Calu3 (cell line): ENCODE measurements at regions not wholly inside any gene's neighbourhood (a gene's known extent, or its start where the extent isn't known, plus 50 kb on each side); places are given as distances from the start of the nearest gene placed in this dataset.

Experiments used
- BruUV-seq: library from RNA; stranded (reverse); fragments of 400-500 nt; replicated peaks from 2 replicates; lab custom pipeline; 2021; lab: Mats Ljungman, UMichigan
- CTCF ChIA-PET: fragments of 300-600 bp; sonication (Branson Sonifier 250); formaldehyde crosslinking; loops from one replicate; lab custom pipeline; 2022; ENCODE audit warnings: antibody characterized with exemption; lab: Charles Lee
- DNase-seq: peaks from one replicate; pipeline ENCODE4 v3.0.0; 2022
- H3K27ac Mint-ChIP-seq: one replicate; pipeline ENCODE4 v1.8.0; 2022; ENCODE audit warnings: mixed read lengths; ENCODE audit not compliant: unreplicated experiment
- H3K27me3 Mint-ChIP-seq: one replicate; pipeline ENCODE4 v1.8.0; 2022; ENCODE audit warnings: mixed read lengths; ENCODE audit not compliant: unreplicated experiment
- H3K36me3 Mint-ChIP-seq: one replicate; pipeline ENCODE4 v1.8.0; 2022; ENCODE audit warnings: mild to moderate bottlenecking, moderate library complexity, mixed read lengths; ENCODE audit not compliant: insufficient read depth, unreplicated experiment
- H3K4me1 Mint-ChIP-seq: one replicate; pipeline ENCODE4 v1.8.0; 2022; ENCODE audit warnings: mild to moderate bottlenecking, low read depth, mixed read lengths; ENCODE audit not compliant: unreplicated experiment
- H3K4me3 Mint-ChIP-seq: one replicate; pipeline ENCODE4 v1.8.0; 2022; ENCODE audit warnings: mild to moderate bottlenecking, low read depth, moderate library complexity, mixed read lengths; ENCODE audit not compliant: unreplicated experiment
- H3K9me3 Mint-ChIP-seq: one replicate; pipeline ENCODE4 v1.8.0; 2022; ENCODE audit warnings: low read depth, mixed read lengths; ENCODE audit not compliant: unreplicated experiment
- intact Hi-C: fragments of 100-400 bp; cut with micrococcal nuclease; formaldehyde crosslinking; loops from one replicate; pipeline ENCODE4 v1.10.0; 2022; ENCODE audit not compliant: unreplicated experiment
- TF ChIP-seq, protein P1 (sequence below): fragments of 200-600 bp; IDR thresholded peaks from one replicate; pipeline ENCODE4 v1.8.0; 2022; ENCODE audit warnings: antibody characterized with exemption; ENCODE audit not compliant: unreplicated experiment

- no peak for DNase-seq
- CTCF ChIA-PET: no interaction called here
- H3K4me3 Mint-ChIP-seq: no peak overlapping the region
- TF ChIP-seq, protein P1, sequence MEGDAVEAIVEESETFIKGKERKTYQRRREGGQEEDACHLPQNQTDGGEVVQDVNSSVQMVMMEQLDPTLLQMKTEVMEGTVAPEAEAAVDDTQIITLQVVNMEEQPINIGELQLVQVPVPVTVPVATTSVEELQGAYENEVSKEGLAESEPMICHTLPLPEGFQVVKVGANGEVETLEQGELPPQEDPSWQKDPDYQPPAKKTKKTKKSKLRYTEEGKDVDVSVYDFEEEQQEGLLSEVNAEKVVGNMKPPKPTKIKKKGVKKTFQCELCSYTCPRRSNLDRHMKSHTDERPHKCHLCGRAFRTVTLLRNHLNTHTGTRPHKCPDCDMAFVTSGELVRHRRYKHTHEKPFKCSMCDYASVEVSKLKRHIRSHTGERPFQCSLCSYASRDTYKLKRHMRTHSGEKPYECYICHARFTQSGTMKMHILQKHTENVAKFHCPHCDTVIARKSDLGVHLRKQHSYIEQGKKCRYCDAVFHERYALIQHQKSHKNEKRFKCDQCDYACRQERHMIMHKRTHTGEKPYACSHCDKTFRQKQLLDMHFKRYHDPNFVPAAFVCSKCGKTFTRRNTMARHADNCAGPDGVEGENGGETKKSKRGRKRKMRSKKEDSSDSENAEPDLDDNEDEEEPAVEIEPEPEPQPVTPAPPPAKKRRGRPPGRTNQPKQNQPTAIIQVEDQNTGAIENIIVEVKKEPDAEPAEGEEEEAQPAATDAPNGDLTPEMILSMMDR: no peak
- no TSS peak for BruUV-seq
- H3K9me3 Mint-ChIP-seq: peaks cover 12% of the 10 kb centered on the region
- intact Hi-C loops: no loop called here
- H3K4me1 Mint-ChIP-seq: no peaks in the 10 kb centered on the region
- H3K27me3 Mint-ChIP-seq: no peaks in the 10 kb centered on the region
- H3K27ac Mint-ChIP-seq: no peak overlapping the region
- H3K36me3 Mint-ChIP-seq: no peaks in the 10 kb centered on the region
These were observed 306.0 kb downstream of the TDRD15 start for GRCh38 chr2:21429747-21430146.

- Mint-ChIP-seq H3K27ac (no peak overlapping the region), H3K4me3 (no peak overlapping the region), H3K4me1 (no peaks in the 10 kb centered on the region), H3K36me3 (no peaks in the 10 kb centered on the region), H3K27me3 (no peaks in the 10 kb centered on the region), H3K9me3 (peaks cover 12% of the 10 kb centered on the region)
- DNase-seq: no peak
- CTCF ChIA-PET: no interaction called here
- no TSS peak for BruUV-seq
- intact Hi-C loops: no loop called here
- TF ChIP-seq, protein P1: no peak
These were observed 307.3 kb downstream of the TDRD15 start for GRCh38 chr2:21431078-21431477.

- TF ChIP-seq, protein P1: no peak
- intact Hi-C loops: no loop called here
- Mint-ChIP-seq H3K27me3 (no peaks in the 10 kb centered on the region), H3K36me3 (no peaks in the 10 kb centered on the region), H3K4me3 (no peak overlapping the region), H3K27ac (no peak overlapping the region), H3K4me1 (no peaks in the 10 kb centered on the region), H3K9me3 (no peaks in the 10 kb centered on the region)
- CTCF ChIA-PET: no interaction called here
- no peak for DNase-seq
- BruUV-seq: no TSS peak
These were observed 315.2 kb downstream of the TDRD15 start for GRCh38 chr2:21438949-21439348.

DNA sequence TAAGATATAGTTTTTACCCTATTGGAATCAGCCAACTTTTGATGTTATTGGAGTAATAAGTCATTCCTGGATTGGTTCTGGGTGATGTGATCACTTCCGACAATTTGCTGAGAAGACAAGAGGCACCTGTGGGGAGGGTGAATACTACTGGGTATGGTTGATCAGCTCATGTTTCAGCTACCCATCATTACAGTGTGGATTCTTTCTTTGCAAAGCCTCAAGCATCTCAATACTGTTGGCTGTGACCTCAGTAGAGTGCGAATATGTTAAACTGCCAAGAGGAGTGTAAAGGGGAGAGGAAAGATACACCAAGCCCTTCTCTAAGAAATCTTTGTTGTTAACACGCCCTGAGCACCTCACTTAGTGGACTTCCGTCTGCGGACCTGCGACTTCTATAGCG, 317.7 kb downstream of the TDRD15 start:
- Mint-ChIP-seq H3K9me3 (peaks cover 4% of the 10 kb centered on the region), H3K4me1 (no peaks in the 10 kb centered on the region), H3K4me3 (no peak overlapping the region), H3K27ac (no peak overlapping the region), H3K36me3 (no peaks in the 10 kb centered on the region), H3K27me3 (no peaks in the 10 kb centered on the region)
- no peak for DNase-seq
- CTCF ChIA-PET: no interaction called here
- BruUV-seq: no TSS peak
- TF ChIP-seq, protein P1: no peak
- intact Hi-C loops: no loop called here
